ENCODE measurements at regions not wholly inside any gene's neighbourhood (a gene's known extent, or its start where the extent isn't known, plus 50 kb on each side); places are given as distances from the start of the nearest gene placed in this dataset.

DNA sequence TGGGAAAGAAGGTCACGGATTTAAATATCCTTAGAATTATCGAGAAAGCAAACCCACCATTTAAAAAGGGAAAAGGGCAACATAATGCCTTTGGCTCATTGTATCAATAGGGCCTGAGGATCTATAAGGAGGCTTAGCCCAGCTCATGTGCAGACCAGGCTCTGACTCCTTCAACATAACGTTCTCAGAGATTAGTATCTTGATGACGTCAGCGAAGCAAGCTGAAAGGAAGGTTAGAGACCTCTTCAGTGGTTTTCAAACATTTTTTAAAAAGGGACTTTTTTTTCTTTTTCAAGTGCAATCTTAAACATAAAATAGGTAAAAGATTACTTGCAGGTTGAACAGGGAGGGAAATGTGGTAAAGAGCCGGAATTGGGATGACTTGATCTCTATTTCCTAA lies 463.9 kb upstream of the ADAMTS9 start:
- Mint-ChIP-seq H3K4me1 (ENCODE audit: low read depth) (no peaks in the 10 kb centered on the region), H3K27ac (ENCODE audit: unreplicated experiment) (no peak overlapping the region), H3K9me3 (ENCODE audit: low read depth) (no peaks in the 10 kb centered on the region), H3K4me3 (ENCODE audit: unreplicated experiment) (no peak overlapping the region), H3K27me3 (ENCODE audit: low read depth) (peaks cover 8% of the 10 kb centered on the region), H3K36me3 (ENCODE audit: low read depth) (no peaks in the 10 kb centered on the region)
- TF ChIP-seq, protein P1, sequence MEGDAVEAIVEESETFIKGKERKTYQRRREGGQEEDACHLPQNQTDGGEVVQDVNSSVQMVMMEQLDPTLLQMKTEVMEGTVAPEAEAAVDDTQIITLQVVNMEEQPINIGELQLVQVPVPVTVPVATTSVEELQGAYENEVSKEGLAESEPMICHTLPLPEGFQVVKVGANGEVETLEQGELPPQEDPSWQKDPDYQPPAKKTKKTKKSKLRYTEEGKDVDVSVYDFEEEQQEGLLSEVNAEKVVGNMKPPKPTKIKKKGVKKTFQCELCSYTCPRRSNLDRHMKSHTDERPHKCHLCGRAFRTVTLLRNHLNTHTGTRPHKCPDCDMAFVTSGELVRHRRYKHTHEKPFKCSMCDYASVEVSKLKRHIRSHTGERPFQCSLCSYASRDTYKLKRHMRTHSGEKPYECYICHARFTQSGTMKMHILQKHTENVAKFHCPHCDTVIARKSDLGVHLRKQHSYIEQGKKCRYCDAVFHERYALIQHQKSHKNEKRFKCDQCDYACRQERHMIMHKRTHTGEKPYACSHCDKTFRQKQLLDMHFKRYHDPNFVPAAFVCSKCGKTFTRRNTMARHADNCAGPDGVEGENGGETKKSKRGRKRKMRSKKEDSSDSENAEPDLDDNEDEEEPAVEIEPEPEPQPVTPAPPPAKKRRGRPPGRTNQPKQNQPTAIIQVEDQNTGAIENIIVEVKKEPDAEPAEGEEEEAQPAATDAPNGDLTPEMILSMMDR (IDR thresholded peaks at IDR 0.05) = no peak
- no peak for DNase-seq (ENCODE audit: low spot score)

DNA sequence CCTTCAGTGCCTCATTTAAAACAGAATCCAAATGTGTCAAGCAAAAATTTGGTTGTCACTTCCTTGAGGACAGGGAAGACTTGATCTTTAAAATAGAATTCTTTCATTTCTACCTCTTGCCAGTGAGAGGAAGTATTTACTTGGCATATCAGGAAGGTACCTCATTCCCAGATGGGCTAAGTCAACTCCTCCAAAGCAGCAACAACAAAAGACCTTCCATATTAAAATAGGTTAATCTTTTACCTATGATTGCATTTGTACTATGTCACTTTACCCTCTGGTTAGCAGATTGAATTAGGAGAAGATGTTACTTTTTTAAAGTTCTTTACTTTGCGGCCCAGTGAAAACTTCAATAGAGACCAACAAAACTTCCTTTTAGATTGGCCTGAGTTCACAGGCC lies 462.1 kb upstream of the ADAMTS9 start:
- Mint-ChIP-seq H3K27ac (ENCODE audit: unreplicated experiment) (no peak overlapping the region), H3K36me3 (ENCODE audit: low read depth) (no peaks in the 10 kb centered on the region), H3K4me1 (ENCODE audit: low read depth) (no peaks in the 10 kb centered on the region), H3K27me3 (ENCODE audit: low read depth) (peaks cover 3% of the 10 kb centered on the region), H3K9me3 (ENCODE audit: low read depth) (no peaks in the 10 kb centered on the region), H3K4me3 (ENCODE audit: unreplicated experiment) (no peak overlapping the region)
- TF ChIP-seq, protein P1 (IDR thresholded peaks at IDR 0.05) = no peak
- no peak for DNase-seq (ENCODE audit: low spot score)

- H3K27ac Mint-ChIP-seq (ENCODE audit: unreplicated experiment) = no peak overlapping the region
- no peaks in the 10 kb centered on the region for H3K4me1 Mint-ChIP-seq (ENCODE audit: low read depth)
- no peaks in the 10 kb centered on the region for H3K9me3 Mint-ChIP-seq (ENCODE audit: low read depth)
- DNase-seq (ENCODE audit: low spot score) = no peak
- TF ChIP-seq, protein P1 (IDR thresholded peaks at IDR 0.05) = no peak
- H3K27me3 Mint-ChIP-seq (ENCODE audit: low read depth) = peaks cover 3% of the 10 kb centered on the region
- H3K36me3 Mint-ChIP-seq (ENCODE audit: low read depth) = no peaks in the 10 kb centered on the region
- H3K4me3 Mint-ChIP-seq (ENCODE audit: unreplicated experiment) = no peak overlapping the region
Observed at GRCh38 chr3:65148687-65149086, 460.9 kb upstream of the ADAMTS9 start.

- no peaks in the 10 kb centered on the region for H3K9me3 Mint-ChIP-seq (ENCODE audit: low read depth)
- no peaks in the 10 kb centered on the region for H3K4me1 Mint-ChIP-seq (ENCODE audit: low read depth)
- no peak for DNase-seq (ENCODE audit: low spot score)
Observed at GRCh38 chr3:65146179-65146578, 458.4 kb upstream of the ADAMTS9 start.

DNA sequence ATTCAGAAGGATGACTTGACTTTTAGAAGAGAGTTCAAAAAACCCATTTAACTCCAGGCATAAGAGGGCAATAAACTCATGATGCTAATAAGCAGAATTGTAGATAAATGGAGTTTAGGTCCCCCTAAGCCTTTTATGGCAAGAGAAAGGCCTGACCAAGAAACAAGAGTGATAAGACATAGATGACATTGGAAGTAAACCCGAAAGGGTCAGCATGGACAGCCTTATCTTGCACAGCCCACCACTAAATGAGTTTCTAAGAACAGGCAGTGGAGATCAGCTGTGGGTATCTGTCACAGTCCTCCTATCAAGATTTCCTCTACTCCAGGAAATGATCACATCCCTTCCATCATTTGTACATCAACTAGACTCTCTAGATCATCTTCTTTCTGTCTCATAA lies 457.9 kb upstream of the ADAMTS9 start:
- no peak overlapping the region for H3K4me3 Mint-ChIP-seq (ENCODE audit: unreplicated experiment)
- H3K27me3 Mint-ChIP-seq (ENCODE audit: low read depth) = peaks cover 7% of the 10 kb centered on the region
- no peak for DNase-seq (ENCODE audit: low spot score)
- no peaks in the 10 kb centered on the region for H3K9me3 Mint-ChIP-seq (ENCODE audit: low read depth)
- no peaks in the 10 kb centered on the region for H3K4me1 Mint-ChIP-seq (ENCODE audit: low read depth)
- TF ChIP-seq, protein P1 (IDR thresholded peaks at IDR 0.05) = no peak
- H3K36me3 Mint-ChIP-seq (ENCODE audit: low read depth) = no peaks in the 10 kb centered on the region
- H3K27ac Mint-ChIP-seq (ENCODE audit: unreplicated experiment) = no peak overlapping the region

More at GRCh38 chr3:65146179-65146578, 458.4 kb upstream of the ADAMTS9 start:
- peaks cover 7% of the 10 kb centered on the region for H3K27me3 Mint-ChIP-seq (ENCODE audit: low read depth)
- TF ChIP-seq, protein P1 (IDR thresholded peaks at IDR 0.05) = no peak
- H3K36me3 Mint-ChIP-seq (ENCODE audit: low read depth) = no peaks in the 10 kb centered on the region
- no peak overlapping the region for H3K27ac Mint-ChIP-seq (ENCODE audit: unreplicated experiment)
- H3K4me3 Mint-ChIP-seq (ENCODE audit: unreplicated experiment) = no peak overlapping the region
